ENCODE measurements at regions not wholly inside any gene's neighbourhood (a gene's known extent, or its start where the extent isn't known, plus 50 kb on each side); places are given as distances from the start of the nearest gene placed in this dataset.
A peak's percentile ranks its signal among the peaks of the same experiment; 100 is the strongest.
"Not testable (repeated sequence)": the region's sequence is repeated elsewhere in the genome, so short reads cannot be mapped to it uniquely, and the experiment has no call there.

GRCh38 chr5:58181578-58182286, 278.2 kb downstream of the PLK2 start:
- no peak for TF ChIP-seq CTCF (IDR thresholded peaks at IDR 0.05)
- peaks cover 5 to 20% of the 10 kb centered on the region in 2 donors for H3K4me1 ChIP-seq (ENCODE audit: control insufficient read depth in 1 of 2, low read depth in 2 of 2)
- DNase-seq (ENCODE audit: low spot score) (no peak), ATAC-seq (ENCODE audit: insufficient number of reproducible peaks, low FRiP score, low read depth) (no peak)
- H3K4me3 ChIP-seq = no peak overlapping the region
- no peaks in the 10 kb centered on the region for H3K27me3 ChIP-seq (replicated peaks; ENCODE audit: insufficient read depth)
- no peaks in the 10 kb centered on the region for H3K9me3 ChIP-seq
- H3K36me3 ChIP-seq = no peaks in the 10 kb centered on the region
- peak overlapping the region in 1 of 2 donors; percentile 13 for H3K27ac ChIP-seq

GRCh38 chr5:58172946-58173345, 286.9 kb downstream of the PLK2 start:
- ATAC-seq (ENCODE audit: insufficient number of reproducible peaks, low FRiP score, low read depth) (no peak), DNase-seq (ENCODE audit: low spot score) (no peak)
- Histone ChIP-seq H3K27ac (no peak overlapping the region), H3K4me1 (ENCODE audit: control insufficient read depth in 1 of 2, low read depth in 2 of 2) (no peaks in the 10 kb centered on the region), H3K27me3 (replicated peaks; ENCODE audit: insufficient read depth) (no peaks in the 10 kb centered on the region), H3K9me3 (no peaks in the 10 kb centered on the region), H3K4me3 (no peak overlapping the region), H3K36me3 (no peaks in the 10 kb centered on the region)
- no peak for TF ChIP-seq CTCF (IDR thresholded peaks at IDR 0.05)

GRCh38 chr5:58165152-58165551, 294.7 kb downstream of the PLK2 start:
- no peaks in the 10 kb centered on the region for H3K4me1 ChIP-seq (ENCODE audit: control insufficient read depth in 1 of 2, low read depth in 2 of 2)
- no peaks in the 10 kb centered on the region for H3K27me3 ChIP-seq (replicated peaks; ENCODE audit: insufficient read depth)
- H3K27ac ChIP-seq = no peak overlapping the region
- no peak overlapping the region for H3K4me3 ChIP-seq
- no peak for TF ChIP-seq CTCF (IDR thresholded peaks at IDR 0.05)
- ATAC-seq (ENCODE audit: insufficient number of reproducible peaks, low FRiP score, low read depth) = no peak
- H3K9me3 ChIP-seq = no peaks in the 10 kb centered on the region
- H3K36me3 ChIP-seq = no peaks in the 10 kb centered on the region
- DNase-seq (ENCODE audit: low spot score) = no peak

GRCh38 chr5:58161889-58162288, 298.0 kb downstream of the PLK2 start:
- H3K4me1 ChIP-seq (ENCODE audit: control insufficient read depth in 1 of 2, low read depth in 2 of 2); H3K4me3 ChIP-seq; H3K36me3 ChIP-seq; DNase-seq (ENCODE audit: low spot score); H3K27ac ChIP-seq; ATAC-seq (ENCODE audit: insufficient number of reproducible peaks, low FRiP score, low read depth); H3K27me3 ChIP-seq (replicated peaks; ENCODE audit: insufficient read depth); H3K9me3 ChIP-seq: not testable (repeated sequence)

GRCh38 chr5:58156973-58157701, 302.7 kb downstream of the PLK2 start:
- Histone ChIP-seq H3K27ac (no peak overlapping the region), H3K36me3 (no peaks in the 10 kb centered on the region), H3K4me3 (no peak overlapping the region), H3K4me1 (ENCODE audit: control insufficient read depth in 1 of 2, low read depth in 2 of 2) (no peaks in the 10 kb centered on the region), H3K9me3 (no peaks in the 10 kb centered on the region), H3K27me3 (replicated peaks; ENCODE audit: insufficient read depth) (no peaks in the 10 kb centered on the region)
- TF ChIP-seq CTCF (IDR thresholded peaks at IDR 0.05) = no peak
- no peak for DNase-seq (ENCODE audit: low spot score)
- ATAC-seq (ENCODE audit: insufficient number of reproducible peaks, low FRiP score, low read depth) = no peak
